ENCODE measurements at regions not wholly inside any gene's neighbourhood (a gene's known extent, or its start where the extent isn't known, plus 50 kb on each side); places are given as distances from the start of the nearest gene placed in this dataset.

DNA sequence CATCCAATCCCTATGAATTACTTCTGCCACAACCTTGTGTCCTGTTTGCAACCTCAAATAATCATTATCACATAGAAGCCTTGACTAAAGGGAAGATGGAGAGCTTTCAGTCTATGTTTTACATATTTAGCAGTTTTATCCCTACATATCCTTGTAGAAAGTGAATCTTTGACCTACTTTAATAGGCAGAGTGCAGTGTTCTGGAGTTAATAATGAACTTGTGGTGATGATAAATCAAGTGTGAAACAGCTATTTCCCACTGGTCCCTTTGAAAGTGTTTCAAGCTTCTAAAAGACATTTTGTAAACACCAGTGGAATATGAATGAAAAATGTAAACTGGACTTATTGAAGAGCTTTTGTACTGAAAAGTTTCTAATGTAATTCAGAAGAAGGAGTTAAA lies 406.7 kb downstream of the GABRG2 start:
- Histone ChIP-seq H3K4me1 (ENCODE audit: insufficient read depth, low read length) (no peaks in the 10 kb centered on the region), H3K56ac (ENCODE audit: insufficient read length, low read depth, low read length) (no peak overlapping the region), H3K9me3 (ENCODE audit: control insufficient read depth, low read depth, low read length) (no peaks in the 10 kb centered on the region), H3K27me3 (ENCODE audit: insufficient read depth, low read length) (no peaks in the 10 kb centered on the region), H3K14ac (ENCODE audit: insufficient read depth, low read length) (no peak overlapping the region), H2BK120ac (ENCODE audit: low read depth, low read length, poor library complexity, severe bottlenecking) (no peak overlapping the region), H3K23me2 (ENCODE audit: insufficient read length, low read depth, low read length, poor library complexity, severe bottlenecking) (no peaks in the 10 kb centered on the region), H3K18ac (ENCODE audit: insufficient read length, low read depth, low read length) (no peak overlapping the region), H3K27ac (ENCODE audit: insufficient read length, low read depth, low read length) (no peak overlapping the region), H4K8ac (replicated peaks; ENCODE audit: insufficient read length, low read depth, low read length) (no peak overlapping the region), H3K79me1 (ENCODE audit: insufficient read depth, low read depth, low read length, poor library complexity, severe bottlenecking) (no peaks in the 10 kb centered on the region), H4K5ac (ENCODE audit: insufficient read length, low read depth, low read length) (no peak overlapping the region), H2AFZ (ENCODE audit: low read length) (no peak overlapping the region), H4K91ac (ENCODE audit: insufficient read length, low read depth, low read length) (no peak overlapping the region), H3K23ac (ENCODE audit: insufficient read length, low read depth, low read length) (no peak overlapping the region), H2BK15ac (ENCODE audit: low read depth, low read length) (no peak overlapping the region), H4K20me1 (ENCODE audit: control insufficient read depth, insufficient read depth, insufficient read length) (no peaks in the 10 kb centered on the region), H3T11ph (ENCODE audit: low read length) (no peak overlapping the region), H3K4ac (ENCODE audit: low read depth, low read length) (no peak overlapping the region), H2AK5ac (ENCODE audit: insufficient read length, low read length) (no peak overlapping the region), H3K4me2 (ENCODE audit: insufficient read depth, insufficient read length, low read length) (no peak overlapping the region), H2BK5ac (ENCODE audit: insufficient read length, low read length) (no peak overlapping the region), H2BK20ac (ENCODE audit: low read depth, low read length, poor library complexity, severe bottlenecking) (no peak overlapping the region), H3K79me2 (ENCODE audit: insufficient read depth, low read length) (no peaks in the 10 kb centered on the region), H3K9ac (ENCODE audit: extremely low read depth, insufficient read length, low read length) (no peak overlapping the region), H2BK12ac (ENCODE audit: insufficient read length, low read depth, low read length) (no peak overlapping the region)
- no peak overlapping the region for H3K4me3 Mint-ChIP-seq
- no peaks in the 10 kb centered on the region for H3K4me1 Mint-ChIP-seq
- peaks cover 0 to 6% of the 10 kb centered on the region in 2 experiments; a peak in 1 of 5 replicates for H3K9me3 Mint-ChIP-seq
- TF ChIP-seq, protein P1, sequence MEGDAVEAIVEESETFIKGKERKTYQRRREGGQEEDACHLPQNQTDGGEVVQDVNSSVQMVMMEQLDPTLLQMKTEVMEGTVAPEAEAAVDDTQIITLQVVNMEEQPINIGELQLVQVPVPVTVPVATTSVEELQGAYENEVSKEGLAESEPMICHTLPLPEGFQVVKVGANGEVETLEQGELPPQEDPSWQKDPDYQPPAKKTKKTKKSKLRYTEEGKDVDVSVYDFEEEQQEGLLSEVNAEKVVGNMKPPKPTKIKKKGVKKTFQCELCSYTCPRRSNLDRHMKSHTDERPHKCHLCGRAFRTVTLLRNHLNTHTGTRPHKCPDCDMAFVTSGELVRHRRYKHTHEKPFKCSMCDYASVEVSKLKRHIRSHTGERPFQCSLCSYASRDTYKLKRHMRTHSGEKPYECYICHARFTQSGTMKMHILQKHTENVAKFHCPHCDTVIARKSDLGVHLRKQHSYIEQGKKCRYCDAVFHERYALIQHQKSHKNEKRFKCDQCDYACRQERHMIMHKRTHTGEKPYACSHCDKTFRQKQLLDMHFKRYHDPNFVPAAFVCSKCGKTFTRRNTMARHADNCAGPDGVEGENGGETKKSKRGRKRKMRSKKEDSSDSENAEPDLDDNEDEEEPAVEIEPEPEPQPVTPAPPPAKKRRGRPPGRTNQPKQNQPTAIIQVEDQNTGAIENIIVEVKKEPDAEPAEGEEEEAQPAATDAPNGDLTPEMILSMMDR (conservative IDR thresholded peaks at IDR 0.05), result no peak
- no peaks in the 10 kb centered on the region for H3K27me3 Mint-ChIP-seq (ENCODE audit: low read depth)
- H3K36me3 Mint-ChIP-seq (ENCODE audit: insufficient read depth in 1 of 3, low read depth in 3 of 3), result no peaks in the 10 kb centered on the region
- no peak overlapping the region for H3K27ac Mint-ChIP-seq
- DNase-seq, result no peak
